NCI-H460 (cell line): ENCODE measurements at regions not wholly inside any gene's neighbourhood (a gene's known extent, or its start where the extent isn't known, plus 50 kb on each side); places are given as distances from the start of the nearest gene placed in this dataset.

Experiments
- DNase-seq: peaks from one replicate; pipeline ENCODE4 v3.0.0-alpha.2; 2016; ENCODE audit warnings: low read depth; ENCODE audit errors: extremely low read depth

- DNase-seq = no peak
These were observed 316.3 kb upstream of the KLF12 start for GRCh38 chr13:74450525-74450845.

GRCh38 chr13:74449811-74450524 is 315.8 kb upstream of the KLF12 start:
- no peak for DNase-seq

GRCh38 chr13:74444864-74445479 is 310.8 kb upstream of the KLF12 start:
- no peak for DNase-seq

DNA sequence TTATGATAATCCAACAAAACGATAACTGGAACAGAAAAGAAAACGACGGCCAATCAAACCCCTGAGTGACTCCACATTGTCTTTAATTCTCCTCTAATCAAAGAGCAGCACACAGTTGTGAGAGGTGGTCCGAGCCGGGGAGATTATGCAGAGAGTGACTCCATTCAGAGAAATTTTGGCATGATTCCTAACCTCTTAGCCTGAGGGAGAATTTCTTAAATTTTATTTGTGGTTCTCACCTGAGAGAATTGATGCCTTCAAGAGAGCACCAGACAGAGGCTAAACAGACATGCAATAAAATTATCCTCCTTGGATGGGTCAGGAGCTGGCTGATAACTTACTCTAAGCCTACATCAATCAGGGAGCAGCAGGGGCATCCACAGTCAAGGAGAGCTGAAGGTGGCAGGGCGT is 310.0 kb upstream of the KLF12 start:
- no peak for DNase-seq

DNA sequence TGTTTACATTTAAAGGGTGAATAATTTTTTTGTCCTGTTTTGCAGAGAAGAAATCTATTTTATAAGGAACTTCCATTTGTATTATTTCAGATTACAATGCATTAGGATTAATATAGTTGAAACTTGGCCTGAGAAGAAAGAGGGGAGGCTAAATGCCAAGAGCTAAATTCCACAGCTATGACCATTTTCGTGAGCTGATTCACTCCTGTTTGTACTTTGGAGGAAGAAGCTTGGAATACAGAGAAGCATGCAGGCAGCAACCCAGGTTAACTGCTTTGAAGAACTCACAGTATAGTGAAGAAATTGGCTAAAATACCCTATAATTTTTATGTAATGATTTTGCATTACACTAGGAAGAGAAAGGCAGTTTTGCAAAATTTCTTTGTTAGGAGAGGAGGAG is 309.4 kb upstream of the KLF12 start:
- DNase-seq = no peak

- no peak for DNase-seq
These were observed 308.5 kb upstream of the KLF12 start for GRCh38 chr13:74442751-74443150.

- DNase-seq = no peak
These were observed 304.7 kb upstream of the KLF12 start for GRCh38 chr13:74438901-74439300.

- DNase-seq = no peak
These were observed 300.6 kb upstream of the KLF12 start for GRCh38 chr13:74434782-74435181.

DNA sequence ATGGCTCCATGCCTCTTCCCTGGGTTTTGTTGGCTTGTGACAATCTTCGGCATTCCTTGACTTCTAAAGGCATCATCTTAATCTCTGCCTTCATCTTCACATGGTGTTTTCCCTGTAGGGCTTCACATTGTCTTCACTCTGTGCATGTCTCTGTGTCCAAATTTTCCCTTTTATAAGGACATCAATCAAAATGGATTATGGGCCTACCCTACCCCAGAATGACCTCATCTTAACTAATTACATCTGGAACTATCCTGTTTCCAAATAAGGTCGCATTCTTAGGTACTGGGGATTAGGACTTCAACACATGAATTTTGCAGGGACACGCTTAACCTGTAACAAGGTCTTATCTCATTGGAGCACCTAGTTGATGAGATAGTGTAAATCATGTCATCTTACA is 290.3 kb upstream of the KLF12 start:
- DNase-seq = no peak

DNA sequence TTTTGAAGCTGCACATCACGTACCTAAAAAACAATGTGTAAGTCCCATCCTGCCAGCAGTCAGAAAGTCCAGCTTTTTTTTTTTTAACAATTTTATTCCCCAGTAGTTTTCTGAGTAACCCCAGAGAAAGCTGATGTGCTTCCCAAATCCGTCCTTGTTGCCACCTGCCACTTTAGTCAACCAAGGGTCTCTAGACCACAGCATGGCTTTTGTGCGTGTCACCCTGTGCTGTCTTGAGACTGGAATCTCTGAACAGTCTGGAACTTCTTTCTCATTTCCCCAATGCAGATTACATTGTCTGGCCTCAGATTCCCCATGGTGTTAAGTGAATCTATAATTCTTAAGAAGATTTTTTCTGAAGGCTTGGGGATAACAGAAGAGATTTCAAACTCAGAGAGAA is 289.2 kb upstream of the KLF12 start:
- no peak for DNase-seq

GRCh38 chr13:74414458-74414857 is 280.3 kb upstream of the KLF12 start:
- DNase-seq = no peak

GRCh38 chr13:74413482-74413881 is 279.3 kb upstream of the KLF12 start:
- no peak for DNase-seq

DNA sequence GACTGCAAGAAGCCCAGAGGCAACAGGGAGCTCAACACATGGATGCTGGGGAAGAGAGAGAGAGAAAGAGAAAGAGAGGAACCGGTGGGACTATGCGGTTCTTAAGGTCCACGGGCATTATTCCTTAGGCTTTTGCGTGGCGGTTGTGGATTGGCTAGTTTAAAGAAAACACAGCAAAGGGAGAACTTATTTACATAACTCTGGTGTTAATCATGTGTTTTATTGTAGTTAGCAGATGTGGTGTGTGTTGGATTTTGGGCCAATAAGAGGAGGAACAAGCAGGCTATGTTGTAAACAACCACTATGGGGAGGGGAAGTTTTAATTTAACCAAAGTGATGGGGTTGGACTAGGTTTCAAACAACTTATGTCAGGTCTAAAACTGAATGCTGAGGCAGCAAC is 275.3 kb upstream of the KLF12 start:
- DNase-seq = no peak

- DNase-seq = no peak
These were observed 272.2 kb upstream of the KLF12 start for GRCh38 chr13:74406420-74406819.

DNA sequence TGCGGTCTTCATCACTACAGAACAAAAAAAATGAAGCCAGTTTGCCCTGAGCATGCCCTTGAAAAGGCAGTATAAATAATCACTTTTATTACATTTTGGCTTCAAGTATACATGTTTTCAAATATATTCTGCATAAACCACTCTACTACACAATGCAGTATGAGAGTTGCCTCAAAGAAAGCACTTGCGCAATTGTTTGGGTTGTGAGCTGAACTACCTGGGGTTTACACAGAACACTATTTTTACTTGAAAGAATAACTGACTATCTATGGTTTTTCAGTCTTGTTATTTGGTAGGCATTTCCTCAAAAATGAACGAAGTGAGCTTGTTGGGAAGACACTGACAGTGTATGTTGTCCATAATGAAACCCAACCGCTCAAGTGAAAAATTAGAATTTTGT is 264.4 kb upstream of the KLF12 start:
- DNase-seq = no peak

- DNase-seq = no peak
These were observed 254.9 kb upstream of the KLF12 start for GRCh38 chr13:74389056-74389455.

DNA sequence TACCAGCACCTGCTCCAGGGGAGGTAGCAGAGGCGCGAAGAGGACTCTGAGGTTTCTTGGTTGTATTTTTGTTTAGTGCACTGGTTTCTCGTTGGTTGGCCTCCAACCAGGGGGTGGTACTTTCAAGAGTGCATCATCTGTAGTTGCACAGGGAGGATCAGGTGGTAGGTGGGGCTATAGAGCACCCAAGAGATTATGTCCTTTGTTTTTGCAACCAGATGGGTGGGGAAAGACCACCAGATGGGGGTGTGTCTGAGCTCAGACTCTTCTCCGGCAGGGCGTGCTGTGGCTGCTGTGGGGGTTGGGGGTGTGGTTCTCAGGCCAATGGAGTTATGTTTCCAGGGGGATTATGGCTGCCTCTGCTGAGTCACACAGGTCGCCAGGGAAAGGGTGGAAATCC is 254.4 kb upstream of the KLF12 start:
- no peak for DNase-seq

GRCh38 chr13:74372511-74372910 is 238.3 kb upstream of the KLF12 start:
- no peak for DNase-seq

GRCh38 chr13:74367193-74367592 is 233.0 kb upstream of the KLF12 start:
- no peak for DNase-seq

GRCh38 chr13:74361274-74361673 is 227.1 kb upstream of the KLF12 start:
- DNase-seq = no peak

DNA sequence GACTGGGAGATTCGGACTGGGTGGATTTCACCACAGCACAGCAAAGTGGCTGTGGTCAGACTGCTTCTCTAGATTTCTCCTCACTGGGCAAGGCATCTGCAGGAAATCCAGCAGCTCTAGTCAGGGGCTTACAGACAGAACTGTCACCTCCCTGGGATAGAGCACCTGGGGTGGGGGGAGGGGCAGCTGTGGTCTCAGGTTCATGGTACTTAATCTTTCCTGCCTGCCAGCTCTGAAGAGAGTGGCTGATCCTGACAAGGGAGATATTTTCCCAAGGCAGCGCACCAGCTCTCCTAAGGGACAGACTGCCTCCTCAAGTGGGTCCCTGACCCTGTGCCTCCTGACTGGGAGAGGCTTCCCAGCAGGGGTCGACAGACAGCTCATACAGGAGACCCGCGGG is 212.8 kb upstream of the KLF12 start:
- DNase-seq = no peak

- no peak for DNase-seq
These were observed 204.1 kb upstream of the KLF12 start for GRCh38 chr13:74338341-74338740.

GRCh38 chr13:74336546-74336945 is 202.3 kb upstream of the KLF12 start:
- no peak for DNase-seq
